GM21619 (cell line): ENCODE measurements at regions not wholly inside any gene's neighbourhood (a gene's known extent, or its start where the extent isn't known, plus 50 kb on each side); places are given as distances from the start of the nearest gene placed in this dataset.

ENCODE experiments used
- ATAC-seq: cut with Tn5 transposase; IDR thresholded peaks from one replicate; pipeline ENCODE4 v1.9.1; 2021; ENCODE audit not compliant: unreplicated experiment

GRCh38 chr10:129328546-129328945 lies 138.5 kb upstream of the MGMT start:
- no peak for ATAC-seq

GRCh38 chr10:129329385-129330055 lies 137.5 kb upstream of the MGMT start:
- ATAC-seq: no peak

- no peak for ATAC-seq
Measured at GRCh38 chr10:129330211-129330610, 136.8 kb upstream of the MGMT start.

GRCh38 chr10:129331207-129331838 lies 135.7 kb upstream of the MGMT start:
- ATAC-seq: no peak

- no peak for ATAC-seq
Measured at GRCh38 chr10:129331839-129332220, 135.2 kb upstream of the MGMT start.

GRCh38 chr10:129332476-129332875 lies 134.6 kb upstream of the MGMT start:
- no peak for ATAC-seq

- no peak for ATAC-seq
Measured at GRCh38 chr10:129333706-129334105, 133.3 kb upstream of the MGMT start.

GRCh38 chr10:129334266-129334665 lies 132.8 kb upstream of the MGMT start:
- ATAC-seq: no peak

- no peak for ATAC-seq
Measured at GRCh38 chr10:129335396-129335795, 131.6 kb upstream of the MGMT start.

- no peak for ATAC-seq
Measured at GRCh38 chr10:129335942-129336341, 131.1 kb upstream of the MGMT start.

- no peak for ATAC-seq
Measured at GRCh38 chr10:129339191-129339590, 127.8 kb upstream of the MGMT start.

- no peak for ATAC-seq
Measured at GRCh38 chr10:129339841-129340240, 127.2 kb upstream of the MGMT start.

- no peak for ATAC-seq
Measured at GRCh38 chr10:129341087-129341486, 126.0 kb upstream of the MGMT start.

GRCh38 chr10:129342385-129342784 lies 124.7 kb upstream of the MGMT start:
- ATAC-seq: no peak

GRCh38 chr10:129343141-129343540 lies 123.9 kb upstream of the MGMT start:
- ATAC-seq: no peak

GRCh38 chr10:129344103-129344502 lies 122.9 kb upstream of the MGMT start:
- no peak for ATAC-seq

GRCh38 chr10:129344731-129345355 lies 122.2 kb upstream of the MGMT start:
- no peak for ATAC-seq

GRCh38 chr10:129345763-129346162 lies 121.3 kb upstream of the MGMT start:
- no peak for ATAC-seq

- no peak for ATAC-seq
Measured at GRCh38 chr10:129350690-129351089, 116.4 kb upstream of the MGMT start.

- no peak for ATAC-seq
Measured at GRCh38 chr10:129353101-129353500, 113.9 kb upstream of the MGMT start.

- ATAC-seq: no peak
Measured at GRCh38 chr10:129360046-129360445, 107.0 kb upstream of the MGMT start.

- no peak for ATAC-seq
Measured at GRCh38 chr10:129361676-129362376, 105.2 kb upstream of the MGMT start.
